AG04449 (cell line): ENCODE measurements at regions not wholly inside any gene's neighbourhood (a gene's known extent, or its start where the extent isn't known, plus 50 kb on each side); places are given as distances from the start of the nearest gene placed in this dataset.

Experiments
- CTCF ChIA-PET: fragments of 350-600 bp; formaldehyde crosslinking; extraction: SDS; loops from one replicate; lab custom pipeline; 2021; ENCODE audit warnings: antibody characterized with exemption; lab: Yijun Ruan, JAX
- POLR2A ChIA-PET: fragments of 400-600, 350-600 bp; formaldehyde crosslinking; extraction: SDS; loops from one replicate; lab custom pipeline; 2020; ENCODE audit warnings: antibody characterized with exemption, inconsistent platforms; lab: Yijun Ruan, JAX
- DNase-seq: peaks from one replicate; pipeline ENCODE4 v3.0.0-alpha.2; 2010; ENCODE audit warnings: low read depth, low spot score
- H3K4me3 ChIP-seq: 2 replicates; pipeline ENCODE4 v1.5.1; 2011; ENCODE audit warnings: low read depth, mild to moderate bottlenecking, control low read depth, low read length
- TF ChIP-seq, protein P1 (sequence below): IDR thresholded peaks from one replicate; pipeline ENCODE4 v1.5.1; 2011; ENCODE audit warnings: mild to moderate bottlenecking, moderate library complexity, low read length, control low read depth, inconsistent platforms; ENCODE audit not compliant: insufficient read depth; ENCODE audit errors: missing control alignments

DNA sequence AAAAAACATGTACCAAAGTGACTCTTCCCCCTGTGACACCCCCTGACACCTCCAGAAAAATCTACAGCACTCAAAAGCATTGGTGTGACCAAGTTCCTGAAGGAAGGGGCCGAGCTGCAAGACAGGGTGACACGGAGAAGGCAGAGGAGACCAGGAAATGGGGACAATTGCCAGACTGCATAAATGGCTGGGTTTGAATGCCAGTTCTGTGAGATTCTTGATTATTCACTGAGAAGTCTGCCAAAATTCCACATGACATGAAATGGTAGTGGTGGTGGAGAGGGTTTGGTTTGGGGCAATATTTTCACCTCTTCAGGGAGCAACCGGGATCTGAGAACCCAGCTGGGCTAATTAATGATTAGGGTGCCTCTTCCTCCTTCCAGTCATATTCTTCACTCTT lies 178.5 kb downstream of the ARL4C start:
- H3K4me3 ChIP-seq = no peak overlapping the region
- no peak for DNase-seq
- TF ChIP-seq, protein P1, sequence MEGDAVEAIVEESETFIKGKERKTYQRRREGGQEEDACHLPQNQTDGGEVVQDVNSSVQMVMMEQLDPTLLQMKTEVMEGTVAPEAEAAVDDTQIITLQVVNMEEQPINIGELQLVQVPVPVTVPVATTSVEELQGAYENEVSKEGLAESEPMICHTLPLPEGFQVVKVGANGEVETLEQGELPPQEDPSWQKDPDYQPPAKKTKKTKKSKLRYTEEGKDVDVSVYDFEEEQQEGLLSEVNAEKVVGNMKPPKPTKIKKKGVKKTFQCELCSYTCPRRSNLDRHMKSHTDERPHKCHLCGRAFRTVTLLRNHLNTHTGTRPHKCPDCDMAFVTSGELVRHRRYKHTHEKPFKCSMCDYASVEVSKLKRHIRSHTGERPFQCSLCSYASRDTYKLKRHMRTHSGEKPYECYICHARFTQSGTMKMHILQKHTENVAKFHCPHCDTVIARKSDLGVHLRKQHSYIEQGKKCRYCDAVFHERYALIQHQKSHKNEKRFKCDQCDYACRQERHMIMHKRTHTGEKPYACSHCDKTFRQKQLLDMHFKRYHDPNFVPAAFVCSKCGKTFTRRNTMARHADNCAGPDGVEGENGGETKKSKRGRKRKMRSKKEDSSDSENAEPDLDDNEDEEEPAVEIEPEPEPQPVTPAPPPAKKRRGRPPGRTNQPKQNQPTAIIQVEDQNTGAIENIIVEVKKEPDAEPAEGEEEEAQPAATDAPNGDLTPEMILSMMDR = no peak
- ChIA-PET POLR2A (no interaction called here), CTCF (no interaction called here)

- no peak overlapping the region for H3K4me3 ChIP-seq
- CTCF ChIA-PET = no interaction called here
- POLR2A ChIA-PET = no interaction called here
- DNase-seq = no peak
- TF ChIP-seq, protein P1 = no peak
These were observed 183.3 kb downstream of the ARL4C start for GRCh38 chr2:234313558-234313957.

DNA sequence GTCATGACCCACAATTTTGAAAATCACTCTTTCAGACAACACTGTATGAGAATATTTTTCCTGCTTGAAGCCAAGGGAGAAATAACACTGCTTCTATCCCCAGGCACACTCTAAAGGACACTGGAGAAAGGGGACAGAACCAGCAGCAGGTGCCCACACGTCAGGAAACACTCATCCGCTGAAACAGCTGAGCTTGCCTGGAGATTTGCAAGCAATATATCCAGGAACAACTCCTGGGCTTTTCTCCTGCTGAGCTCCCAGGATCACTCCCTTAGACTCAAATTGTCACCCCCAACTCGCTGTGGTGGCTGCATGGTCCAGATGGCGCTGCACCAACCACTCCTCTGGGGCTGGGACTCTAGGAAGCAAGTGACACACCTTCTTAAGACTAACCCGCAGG lies 186.7 kb downstream of the ARL4C start:
- ChIA-PET CTCF (no interaction called here), POLR2A (no interaction called here)
- TF ChIP-seq, protein P1 = no peak
- no peak for DNase-seq
- no peak overlapping the region for H3K4me3 ChIP-seq

- ChIA-PET POLR2A (no interaction called here), CTCF (interaction anchor here (1.0 kb wide), 1 partner anchor 10 kb away, joined by 5 read pairs; no protein-coding TSS in a partner anchor)
- no peak for DNase-seq
- H3K4me3 ChIP-seq = no peak overlapping the region
- TF ChIP-seq, protein P1 = no peak
These were observed 187.4 kb downstream of the ARL4C start for GRCh38 chr2:234309431-234309830.

GRCh38 chr2:234308813-234309195 lies 188.1 kb downstream of the ARL4C start:
- DNase-seq = peak; percentile 56
- H3K4me3 ChIP-seq = no peak overlapping the region
- ChIA-PET POLR2A (no interaction called here), CTCF (interaction anchor here (1.0 kb wide), 1 partner anchor 11 kb away, joined by 5 read pairs; no protein-coding TSS in a partner anchor)
- TF ChIP-seq, protein P1 = no peak

DNA sequence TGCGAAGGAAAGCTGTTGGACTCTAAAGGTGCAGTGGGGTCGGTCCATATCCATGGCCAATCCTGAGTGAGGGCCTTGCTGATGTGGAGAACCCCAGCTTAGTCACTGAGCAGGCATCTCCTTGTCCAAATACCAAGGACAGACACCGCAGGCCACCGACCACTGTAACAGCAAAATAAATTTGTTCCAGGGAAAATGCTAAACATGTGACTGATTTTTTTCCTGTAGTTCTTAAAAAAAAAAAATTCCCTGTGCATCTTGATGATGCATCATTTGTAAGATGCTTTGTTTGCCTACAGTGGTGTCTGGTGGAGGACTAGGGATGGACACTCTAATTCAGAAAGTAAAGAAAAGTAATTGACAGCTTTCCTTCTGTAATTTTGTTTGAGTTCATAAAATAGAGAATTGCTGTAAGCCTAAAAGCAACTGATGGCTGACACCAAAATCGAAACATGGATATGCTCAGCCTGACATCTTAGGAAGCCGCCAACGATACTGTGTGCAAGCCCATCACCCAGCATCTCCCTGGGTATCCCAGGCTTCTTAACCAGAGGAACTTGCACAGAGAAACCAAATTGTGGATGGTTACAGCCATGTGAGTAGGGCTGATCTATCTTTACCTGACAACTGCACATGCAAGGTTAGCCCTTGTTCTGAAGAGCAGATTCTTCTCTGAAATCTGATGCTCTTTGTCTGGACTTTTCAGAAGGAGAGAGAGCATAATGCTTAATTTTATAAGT lies 188.6 kb downstream of the ARL4C start:
- H3K4me3 ChIP-seq = no peak overlapping the region
- POLR2A ChIA-PET = no interaction called here
- no peak for DNase-seq
- TF ChIP-seq, protein P1 = no peak
- CTCF ChIA-PET = interaction anchor here (0.9 to 1.5 kb wide), 2 partner anchors 9 to 173 kb away, joined by 3 to 4 read pairs; no protein-coding TSS in a partner anchor
